CD4-positive, alpha-beta T cell treated with Interleukin-17A for 1 hour (primary cell): ENCODE measurements at regions not wholly inside any gene's neighbourhood (a gene's known extent, or its start where the extent isn't known, plus 50 kb on each side); places are given as distances from the start of the nearest gene placed in this dataset.

Experiments used
- DNase-seq: peaks from one replicate; pipeline ENCODE4 v3.0.0-alpha.2; 2020

- no peak for DNase-seq
Observed at GRCh38 chr5:96014395-96014794, 52.7 kb upstream of the ELL2 start.

GRCh38 chr5:96013254-96013653 is 51.6 kb upstream of the ELL2 start:
- DNase-seq: no peak

- DNase-seq: no peak
Observed at GRCh38 chr5:96012399-96012798, 50.7 kb upstream of the ELL2 start.
